HCT116 (cell line): ENCODE measurements at regions not wholly inside any gene's neighbourhood (a gene's known extent, or its start where the extent isn't known, plus 50 kb on each side); places are given as distances from the start of the nearest gene placed in this dataset.

ENCODE experiments used
- ATAC-seq: fragments of 200-7000 bp; cut with Tn5 transposase; 2 replicates; pipeline ENCODE4 v1.9.1; 2020; ENCODE audit warnings: mild to moderate bottlenecking, moderate library complexity
- BruUV-seq: library from RNA; stranded (reverse); fragments of 400-500 nt; replicated peaks from 2 replicates; lab custom pipeline; 2021; lab: Mats Ljungman, UMichigan
- CTCF ChIA-PET: fragments of 300-600 bp; sonication (Branson Sonifier 250); formaldehyde crosslinking; loops from one replicate; lab custom pipeline; 2021; ENCODE audit warnings: antibody characterized with exemption; lab: Charles Lee
- POLR2A ChIA-PET: fragments of 300-600, 350-600 bp; sonication (Branson Sonifier 250); formaldehyde crosslinking; loops from one replicate; lab custom pipeline; 2021; ENCODE audit warnings: antibody characterized with exemption; lab: Charles Lee
- RAD21 ChIA-PET, 2 experiments: fragments of 300-600 bp; sonication (Branson Sonifier 250); formaldehyde crosslinking; loops; one replicate each; lab custom pipeline; 2023; ENCODE audit warnings: low total read pairs in 2 of 2; ENCODE audit not compliant: uncharacterized antibody in 2 of 2, unreplicated experiment in 2 of 2, low non-redundant PET in 1 of 2; lab: Charles Lee
- DNase-seq: peaks from one replicate; pipeline ENCODE4 v3.0.0-alpha.2; 2010; ENCODE audit warnings: low read depth, low spot score
- H2AFZ ChIP-seq: fragments of 200-600 bp; shearing (Covaris generic), sonication (generic); 2 replicates; pipeline ENCODE4 v1.6.1; 2017; ENCODE audit warnings: low read depth, mixed run types, mixed read lengths, antibody characterized with exemption, low read length; ENCODE audit not compliant: poor library complexity, severe bottlenecking
- H3K27ac ChIP-seq: 2 replicates; pipeline ENCODE4 v1.5.1; 2012; ENCODE audit warnings: low read depth, low read length
- H3K27me3 ChIP-seq: fragments of 200-600 bp; sonication (generic); 2 replicates; pipeline ENCODE4 v1.6.1; 2016; ENCODE audit warnings: mixed run types, low read length, mixed read lengths; ENCODE audit not compliant: insufficient read depth
- H3K36me3 ChIP-seq, 2 experiments: fragments of 200-500 bp in 1 of 2; fragments of 200-600 bp in 1 of 2; sonication (Bioruptor generic) in 1 of 2; sonication (generic) in 1 of 2; 2 replicates each; pipeline versions ENCODE4 v1.5.1 to v1.6.1; 2014 to 2016; ENCODE audit warnings: low read length in 2 of 2, inconsistent platforms in 1 of 2, mixed read lengths in 1 of 2, mixed run types in 1 of 2; ENCODE audit not compliant: insufficient read depth in 2 of 2, control insufficient read depth in 1 of 2
- H3K4me1 ChIP-seq, 2 experiments: fragments of 200-600 bp in 1 of 2; sonication (generic) in 1 of 2; 2 replicates each; pipeline versions ENCODE4 v1.5.1 to v1.6.1; 2012 to 2017; ENCODE audit warnings: low read length in 2 of 2, inconsistent platforms in 1 of 2, mild to moderate bottlenecking in 1 of 2, mixed read lengths in 1 of 2, mixed run types in 1 of 2, moderate library complexity in 1 of 2; ENCODE audit not compliant: insufficient read depth in 2 of 2, control insufficient read depth in 1 of 2
- H3K4me2 ChIP-seq: fragments of 200-600 bp; sonication (generic); 2 replicates; pipeline ENCODE4 v1.6.1; 2017; ENCODE audit warnings: mixed run types, low read length, mixed read lengths
- H3K4me3 ChIP-seq, 2 experiments: fragments of 200-600 bp in 1 of 2; sonication (generic) in 1 of 2; replicated peaks in 1 of 2; 2 replicates each; pipeline ENCODE4 v1.5.1; 2011 to 2016; ENCODE audit warnings: low read length in 2 of 2, control low read depth in 1 of 2, low read depth in 1 of 2, mild to moderate bottlenecking in 1 of 2, mixed read lengths in 1 of 2, mixed run types in 1 of 2
- H3K79me2 ChIP-seq: fragments of 200-600 bp; sonication (generic); 2 replicates; pipeline ENCODE4 v1.6.1; 2017; ENCODE audit warnings: mild to moderate bottlenecking, mixed run types, low read length, moderate library complexity, mixed read lengths; ENCODE audit not compliant: insufficient read depth
- H3K9ac ChIP-seq: fragments of 200-600 bp; sonication (generic); 2 replicates; pipeline ENCODE4 v1.6.1; 2016; ENCODE audit warnings: low read length, mixed read lengths
- H3K9me2 ChIP-seq: fragments of 200-600 bp; sonication (generic), shearing (Covaris generic); 2 replicates; pipeline ENCODE4 v1.6.1; 2017; ENCODE audit warnings: mixed run types, mild to moderate bottlenecking, moderate library complexity; ENCODE audit not compliant: insufficient read depth
- H3K9me3 ChIP-seq, 2 experiments: fragments of 200-500 bp in 1 of 2; fragments of 200-600 bp in 1 of 2; sonication (Bioruptor generic) in 1 of 2; sonication (generic) in 1 of 2; 2 replicates each; pipeline ENCODE4 v1.6.1; 2014 to 2017; ENCODE audit warnings: low read length in 2 of 2, mixed read lengths in 2 of 2, inconsistent platforms in 1 of 2, low read depth in 1 of 2, mild to moderate bottlenecking in 1 of 2, mixed run types in 1 of 2, moderate library complexity in 1 of 2; ENCODE audit not compliant: control insufficient read depth in 1 of 2, insufficient read depth in 1 of 2
- H4K20me1 ChIP-seq: fragments of 200-600 bp; sonication (generic), shearing (Covaris generic); 2 replicates; pipeline ENCODE4 v1.6.1; 2017; ENCODE audit warnings: mixed run types, mild to moderate bottlenecking, moderate library complexity; ENCODE audit not compliant: insufficient read depth
- ATF3 ChIP-seq: IDR thresholded peaks from 2 replicates; pipeline ENCODE4 v1.6.1; 2012
- CBX3 ChIP-seq: IDR thresholded peaks from 2 replicates; pipeline ENCODE4 v1.6.1; 2012; ENCODE audit warnings: low read depth
- CTCF ChIP-seq, 3 experiments: fragments of 200-600 bp in 1 of 3; sonication (generic) in 1 of 3; IDR thresholded peaks in 2 of 3; conservative IDR thresholded peaks in 1 of 3; 2 replicates each; pipeline ENCODE4 v1.5.1; 2012 to 2017; ENCODE audit warnings: low read depth in 2 of 3, low read length in 2 of 3, antibody characterized with exemption in 1 of 3, borderline replicate concordance in 1 of 3, control low read depth in 1 of 3, mild to moderate bottlenecking in 1 of 3, mixed read lengths in 1 of 3, mixed run types in 1 of 3, moderate library complexity in 1 of 3; ENCODE audit not compliant: insufficient read depth in 1 of 3
- EGR1 ChIP-seq: IDR thresholded peaks from 2 replicates; pipeline ENCODE4 v1.6.1; 2012; ENCODE audit warnings: low read depth
- EZH2 ChIP-seq: fragments of 200-600 bp; sonication (generic); IDR thresholded peaks from 2 replicates; pipeline ENCODE4 v1.6.1; 2017; ENCODE audit warnings: antibody characterized with exemption, mixed run types
- JUND ChIP-seq: IDR thresholded peaks from 2 replicates; pipeline ENCODE4 v1.6.1; 2012
- POLR2A ChIP-seq: IDR thresholded peaks from 2 replicates; pipeline ENCODE4 v1.7.0; 2011; ENCODE audit warnings: borderline replicate concordance; ENCODE audit not compliant: insufficient read depth, insufficient read length; ENCODE audit errors: extremely low read depth
- POLR2AphosphoS5 ChIP-seq: IDR thresholded peaks from 2 replicates; pipeline ENCODE4 v1.6.1; 2011; ENCODE audit warnings: mild to moderate bottlenecking, low read depth, low read length, moderate library complexity
- RAD21 ChIP-seq: IDR thresholded peaks from 2 replicates; pipeline ENCODE4 v1.6.1; 2012; ENCODE audit warnings: low read depth, mild to moderate bottlenecking
- SIN3A ChIP-seq: IDR thresholded peaks from 2 replicates; pipeline ENCODE4 v1.6.1; 2012; ENCODE audit warnings: low read depth
- SP1 ChIP-seq: IDR thresholded peaks from 2 replicates; pipeline ENCODE4 v1.6.1; 2012; ENCODE audit warnings: low read depth
- TCF7L2 ChIP-seq: IDR thresholded peaks from 2 replicates; pipeline ENCODE4 v1.7.0; 2011; ENCODE audit warnings: borderline replicate concordance, inconsistent platforms; ENCODE audit not compliant: insufficient read depth, insufficient read length; ENCODE audit errors: extremely low read depth
- YY1 ChIP-seq: IDR thresholded peaks from 2 replicates; pipeline ENCODE4 v1.6.1; 2011; ENCODE audit warnings: low read length, low read depth, moderate library complexity, mild to moderate bottlenecking; ENCODE audit not compliant: insufficient replicate concordance; ENCODE audit errors: extremely low read depth
- ZFX ChIP-seq: fragments of 450-650 bp; IDR thresholded peaks from 2 replicates; pipeline ENCODE4 v1.6.1; 2017
- ZNF274 ChIP-seq: fragments of 200-500 bp; sonication (Bioruptor generic); IDR thresholded peaks from 2 replicates; pipeline ENCODE4 v1.6.1; 2014; ENCODE audit warnings: mild to moderate bottlenecking, low read depth, low read length, inconsistent platforms
- intact Hi-C: fragments of 100-400 bp; cut with micrococcal nuclease; formaldehyde crosslinking; loops from 2 replicates; pipeline ENCODE4 v1.10.0; 2022
- TF ChIP-seq, protein P1 (sequence below): IDR thresholded peaks from 2 replicates; pipeline ENCODE4 v1.6.1; 2012
- TF ChIP-seq, protein P2 (sequence below): IDR thresholded peaks from 2 replicates; pipeline ENCODE4 v1.6.1; 2012; ENCODE audit warnings: low read depth
- TF ChIP-seq, protein P3 (sequence below): IDR thresholded peaks from 2 replicates; pipeline ENCODE4 v1.6.1; 2011; ENCODE audit warnings: mild to moderate bottlenecking, low read length, moderate library complexity; ENCODE audit not compliant: insufficient replicate concordance; ENCODE audit errors: extremely low read depth

DNA sequence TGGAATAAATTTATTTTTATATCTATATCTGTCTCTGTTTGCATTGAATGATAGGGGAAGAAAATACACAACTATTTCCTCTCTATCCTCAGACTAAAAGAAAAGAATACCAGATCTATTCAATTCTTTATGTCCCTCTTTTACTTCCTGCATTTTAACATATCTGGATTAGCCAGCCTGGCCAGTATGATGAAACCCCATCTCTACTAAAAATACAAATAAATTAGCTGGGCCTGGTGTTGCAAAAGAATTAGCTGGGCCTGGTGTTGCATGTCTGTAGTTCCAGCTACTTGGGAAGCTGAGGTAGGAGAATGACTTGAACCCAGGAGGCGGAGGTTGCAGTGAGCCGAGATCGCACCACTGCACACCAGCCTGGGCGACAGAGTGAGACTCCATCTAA, 182.0 kb downstream of the LURAP1L start:
- no peaks in the 10 kb centered on the region for H3K79me2 ChIP-seq
- DNase-seq (no peak), ATAC-seq (no peak)
- no peaks in the 10 kb centered on the region for H4K20me1 ChIP-seq
- ChIA-PET POLR2A (no interaction called here), CTCF (no interaction called here), RAD21 (no interaction called here)
- H3K4me2 ChIP-seq, result no peak overlapping the region
- H3K27me3 ChIP-seq, result no peaks in the 10 kb centered on the region
- no peak overlapping the region for H2AFZ ChIP-seq
- no peaks in the 10 kb centered on the region for H3K4me1 ChIP-seq
- no peak overlapping the region for H3K27ac ChIP-seq
- H3K4me3 ChIP-seq, result no peak overlapping the region
- no TSS peak for BruUV-seq
- no peaks in the 10 kb centered on the region for H3K36me3 ChIP-seq
- H3K9me2 ChIP-seq, result no peaks in the 10 kb centered on the region
- H3K9me3 ChIP-seq, result peaks cover 0 to 4% of the 10 kb centered on the region in 2 experiments; a peak in 1 of 4 replicates
- intact Hi-C loops, result no loop called here
- H3K9ac ChIP-seq, result no peak overlapping the region
- TF ChIP-seq TCF7L2, result no peak
- TF ChIP-seq RAD21, result no peak
- TF ChIP-seq POLR2A, result no peak
- TF ChIP-seq EGR1, result no peak
- TF ChIP-seq EZH2, result no peak
- TF ChIP-seq, protein P1, sequence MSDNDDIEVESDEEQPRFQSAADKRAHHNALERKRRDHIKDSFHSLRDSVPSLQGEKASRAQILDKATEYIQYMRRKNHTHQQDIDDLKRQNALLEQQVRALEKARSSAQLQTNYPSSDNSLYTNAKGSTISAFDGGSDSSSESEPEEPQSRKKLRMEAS, result no peak
- TF ChIP-seq, protein P2, sequence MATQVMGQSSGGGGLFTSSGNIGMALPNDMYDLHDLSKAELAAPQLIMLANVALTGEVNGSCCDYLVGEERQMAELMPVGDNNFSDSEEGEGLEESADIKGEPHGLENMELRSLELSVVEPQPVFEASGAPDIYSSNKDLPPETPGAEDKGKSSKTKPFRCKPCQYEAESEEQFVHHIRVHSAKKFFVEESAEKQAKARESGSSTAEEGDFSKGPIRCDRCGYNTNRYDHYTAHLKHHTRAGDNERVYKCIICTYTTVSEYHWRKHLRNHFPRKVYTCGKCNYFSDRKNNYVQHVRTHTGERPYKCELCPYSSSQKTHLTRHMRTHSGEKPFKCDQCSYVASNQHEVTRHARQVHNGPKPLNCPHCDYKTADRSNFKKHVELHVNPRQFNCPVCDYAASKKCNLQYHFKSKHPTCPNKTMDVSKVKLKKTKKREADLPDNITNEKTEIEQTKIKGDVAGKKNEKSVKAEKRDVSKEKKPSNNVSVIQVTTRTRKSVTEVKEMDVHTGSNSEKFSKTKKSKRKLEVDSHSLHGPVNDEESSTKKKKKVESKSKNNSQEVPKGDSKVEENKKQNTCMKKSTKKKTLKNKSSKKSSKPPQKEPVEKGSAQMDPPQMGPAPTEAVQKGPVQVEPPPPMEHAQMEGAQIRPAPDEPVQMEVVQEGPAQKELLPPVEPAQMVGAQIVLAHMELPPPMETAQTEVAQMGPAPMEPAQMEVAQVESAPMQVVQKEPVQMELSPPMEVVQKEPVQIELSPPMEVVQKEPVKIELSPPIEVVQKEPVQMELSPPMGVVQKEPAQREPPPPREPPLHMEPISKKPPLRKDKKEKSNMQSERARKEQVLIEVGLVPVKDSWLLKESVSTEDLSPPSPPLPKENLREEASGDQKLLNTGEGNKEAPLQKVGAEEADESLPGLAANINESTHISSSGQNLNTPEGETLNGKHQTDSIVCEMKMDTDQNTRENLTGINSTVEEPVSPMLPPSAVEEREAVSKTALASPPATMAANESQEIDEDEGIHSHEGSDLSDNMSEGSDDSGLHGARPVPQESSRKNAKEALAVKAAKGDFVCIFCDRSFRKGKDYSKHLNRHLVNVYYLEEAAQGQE, result no peak
- TF ChIP-seq ZNF274, result no peak
- no peak for TF ChIP-seq ATF3
- TF ChIP-seq SP1, result no peak
- TF ChIP-seq, protein P3, sequence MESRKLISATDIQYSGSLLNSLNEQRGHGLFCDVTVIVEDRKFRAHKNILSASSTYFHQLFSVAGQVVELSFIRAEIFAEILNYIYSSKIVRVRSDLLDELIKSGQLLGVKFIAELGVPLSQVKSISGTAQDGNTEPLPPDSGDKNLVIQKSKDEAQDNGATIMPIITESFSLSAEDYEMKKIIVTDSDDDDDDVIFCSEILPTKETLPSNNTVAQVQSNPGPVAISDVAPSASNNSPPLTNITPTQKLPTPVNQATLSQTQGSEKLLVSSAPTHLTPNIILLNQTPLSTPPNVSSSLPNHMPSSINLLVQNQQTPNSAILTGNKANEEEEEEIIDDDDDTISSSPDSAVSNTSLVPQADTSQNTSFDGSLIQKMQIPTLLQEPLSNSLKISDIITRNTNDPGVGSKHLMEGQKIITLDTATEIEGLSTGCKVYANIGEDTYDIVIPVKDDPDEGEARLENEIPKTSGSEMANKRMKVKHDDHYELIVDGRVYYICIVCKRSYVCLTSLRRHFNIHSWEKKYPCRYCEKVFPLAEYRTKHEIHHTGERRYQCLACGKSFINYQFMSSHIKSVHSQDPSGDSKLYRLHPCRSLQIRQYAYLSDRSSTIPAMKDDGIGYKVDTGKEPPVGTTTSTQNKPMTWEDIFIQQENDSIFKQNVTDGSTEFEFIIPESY, result no peak
- no peak for TF ChIP-seq YY1
- no peak for TF ChIP-seq CTCF (IDR thresholded peaks at IDR 0.05 in 2 of 3, conservative IDR thresholded peaks at IDR 0.05 in 1 of 3; ENCODE audit: borderline replicate concordance in 1 of 3, insufficient read depth in 1 of 3, low read depth in 2 of 3, low read length in 2 of 3)
- no peak for TF ChIP-seq JUND
- no peak for TF ChIP-seq POLR2AphosphoS5
- TF ChIP-seq CBX3, result no peak
- TF ChIP-seq ZFX, result no peak
- TF ChIP-seq SIN3A, result no peak
